OCI-LY7 (cell line): ENCODE measurements at regions not wholly inside any gene's neighbourhood (a gene's known extent, or its start where the extent isn't known, plus 50 kb on each side); places are given as distances from the start of the nearest gene placed in this dataset.

ENCODE experiments used
- BruUV-seq: library from RNA; stranded (reverse); fragments of 400-500 nt; replicated peaks from 2 replicates; lab custom pipeline; 2021; lab: Mats Ljungman, UMichigan
- CTCF ChIA-PET: fragments of 300-600 bp; sonication (Branson Sonifier 250); formaldehyde crosslinking; loops from one replicate; lab custom pipeline; 2022; ENCODE audit warnings: antibody characterized with exemption; ENCODE audit not compliant: unreplicated experiment; lab: Charles Lee
- POLR2A ChIA-PET: fragments of 300-600 bp; sonication (Branson Sonifier 250); formaldehyde crosslinking; loops from one replicate; lab custom pipeline; 2022; ENCODE audit warnings: antibody characterized with exemption; lab: Charles Lee
- DNase-seq: peaks from one replicate; pipeline ENCODE4 v3.0.0-alpha.2; 2015; ENCODE audit warnings: low spot score
- H2AFZ ChIP-seq: fragments of 200-600 bp; sonication (generic), shearing (Covaris generic); 2 replicates; pipeline ENCODE4 v1.6.1; 2014; ENCODE audit warnings: mild to moderate bottlenecking, antibody characterized with exemption, low read length, moderate library complexity
- H3K27ac ChIP-seq: fragments of 200-600 bp; sonication (generic); 2 replicates; pipeline ENCODE4 v1.5.1; 2014; ENCODE audit warnings: mixed run types, low read depth, mild to moderate bottlenecking, moderate library complexity, low read length, inconsistent platforms; ENCODE audit not compliant: poor library complexity, severe bottlenecking
- H3K36me3 ChIP-seq: fragments of 200-600 bp; sonication (generic); 2 replicates; pipeline ENCODE4 v1.6.1; 2014; ENCODE audit warnings: mild to moderate bottlenecking, antibody characterized with exemption, low read length, moderate library complexity, mixed read lengths; ENCODE audit not compliant: insufficient read depth
- H3K4me1 ChIP-seq: fragments of 200-600 bp; sonication (generic); 2 replicates; pipeline ENCODE4 v1.5.1; 2014; ENCODE audit warnings: mild to moderate bottlenecking, low read length; ENCODE audit not compliant: insufficient read depth, poor library complexity, severe bottlenecking
- H3K4me2 ChIP-seq: fragments of 200-600 bp; sonication (generic); 2 replicates; pipeline ENCODE4 v1.6.1; 2014; ENCODE audit warnings: mild to moderate bottlenecking, low read length
- H3K4me3 ChIP-seq: fragments of 200-600 bp; sonication (generic); 2 replicates; pipeline ENCODE4 v1.5.1; 2014; ENCODE audit warnings: mild to moderate bottlenecking, low read depth, low read length; ENCODE audit not compliant: poor library complexity, severe bottlenecking
- H3K79me2 ChIP-seq: fragments of 200-600 bp; sonication (generic); 2 replicates; pipeline ENCODE4 v1.6.1; 2016; ENCODE audit warnings: low read depth, mild to moderate bottlenecking, low read length, moderate library complexity, mixed read lengths; ENCODE audit not compliant: insufficient read depth
- H3K9me2 ChIP-seq: fragments of 200-600 bp; sonication (generic); 2 replicates; pipeline ENCODE4 v1.6.1; 2016; ENCODE audit warnings: mild to moderate bottlenecking, low read length, mixed read lengths; ENCODE audit not compliant: insufficient read depth
- H3K9me3 ChIP-seq: fragments of 200-600 bp; sonication (generic); 2 replicates; pipeline ENCODE4 v1.6.1; 2014; ENCODE audit warnings: mild to moderate bottlenecking, mixed run types, low read length, mixed read lengths
- H4K20me1 ChIP-seq: fragments of 200-600 bp; sonication (generic); 2 replicates; pipeline ENCODE4 v1.6.1; 2014; ENCODE audit warnings: mild to moderate bottlenecking, antibody characterized with exemption, low read length, moderate library complexity, mixed read lengths; ENCODE audit not compliant: insufficient read depth
- EZH2phosphoT487 ChIP-seq: fragments of 200-600 bp; sonication (generic); IDR thresholded peaks from 2 replicates; pipeline ENCODE4 v1.6.1; 2018; ENCODE audit warnings: low read depth, borderline replicate concordance, mild to moderate bottlenecking, mixed run types, antibody characterized with exemption, low read length, moderate library complexity, mixed read lengths
- intact Hi-C: fragments of 100-400 bp; cut with micrococcal nuclease; formaldehyde crosslinking; loops from one replicate; pipeline ENCODE4 v1.10.0; 2022; ENCODE audit not compliant: unreplicated experiment
- TF ChIP-seq, protein P1 (sequence below): fragments of 200-600 bp; sonication (generic); conservative IDR thresholded peaks from 2 replicates; pipeline ENCODE4 v1.5.1; 2014; ENCODE audit warnings: mild to moderate bottlenecking, antibody characterized with exemption, low read length, moderate library complexity, mixed read lengths

DNA sequence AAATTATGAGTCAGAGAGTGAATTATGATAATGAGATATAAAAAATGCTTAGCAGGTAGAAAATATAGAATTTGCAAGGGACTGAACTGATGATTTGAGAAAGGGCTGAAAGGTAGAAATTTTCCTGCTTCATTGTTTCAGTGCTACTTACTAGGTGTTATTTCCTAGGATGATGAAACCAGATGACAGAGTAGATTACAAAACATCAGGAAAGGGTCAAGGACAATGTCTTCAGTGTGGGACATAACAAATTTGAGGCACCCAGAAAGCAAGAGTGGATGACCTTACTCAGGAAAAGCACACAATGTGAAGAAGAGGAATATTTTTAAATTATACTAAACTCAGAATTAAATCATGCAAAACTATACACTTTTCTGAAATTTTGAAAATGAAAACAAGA lies 102.1 kb downstream of the SHCBP1 start:
- BruUV-seq, result no TSS peak
- Histone ChIP-seq H3K4me2 (no peak overlapping the region), H4K20me1 (no peaks in the 10 kb centered on the region), H3K9me2 (no peaks in the 10 kb centered on the region), H3K27ac (no peak overlapping the region), H3K4me3 (no peak overlapping the region), H3K4me1 (no peaks in the 10 kb centered on the region), H3K79me2 (no peaks in the 10 kb centered on the region), H3K36me3 (no peaks in the 10 kb centered on the region), H3K9me3 (no peaks in the 10 kb centered on the region), H2AFZ (no peak overlapping the region)
- ChIA-PET POLR2A (no interaction called here), CTCF (no interaction called here)
- TF ChIP-seq, protein P1, sequence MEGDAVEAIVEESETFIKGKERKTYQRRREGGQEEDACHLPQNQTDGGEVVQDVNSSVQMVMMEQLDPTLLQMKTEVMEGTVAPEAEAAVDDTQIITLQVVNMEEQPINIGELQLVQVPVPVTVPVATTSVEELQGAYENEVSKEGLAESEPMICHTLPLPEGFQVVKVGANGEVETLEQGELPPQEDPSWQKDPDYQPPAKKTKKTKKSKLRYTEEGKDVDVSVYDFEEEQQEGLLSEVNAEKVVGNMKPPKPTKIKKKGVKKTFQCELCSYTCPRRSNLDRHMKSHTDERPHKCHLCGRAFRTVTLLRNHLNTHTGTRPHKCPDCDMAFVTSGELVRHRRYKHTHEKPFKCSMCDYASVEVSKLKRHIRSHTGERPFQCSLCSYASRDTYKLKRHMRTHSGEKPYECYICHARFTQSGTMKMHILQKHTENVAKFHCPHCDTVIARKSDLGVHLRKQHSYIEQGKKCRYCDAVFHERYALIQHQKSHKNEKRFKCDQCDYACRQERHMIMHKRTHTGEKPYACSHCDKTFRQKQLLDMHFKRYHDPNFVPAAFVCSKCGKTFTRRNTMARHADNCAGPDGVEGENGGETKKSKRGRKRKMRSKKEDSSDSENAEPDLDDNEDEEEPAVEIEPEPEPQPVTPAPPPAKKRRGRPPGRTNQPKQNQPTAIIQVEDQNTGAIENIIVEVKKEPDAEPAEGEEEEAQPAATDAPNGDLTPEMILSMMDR, result no peak
- TF ChIP-seq EZH2phosphoT487, result no peak
- intact Hi-C loops, result no loop called here
- no peak for DNase-seq

DNA sequence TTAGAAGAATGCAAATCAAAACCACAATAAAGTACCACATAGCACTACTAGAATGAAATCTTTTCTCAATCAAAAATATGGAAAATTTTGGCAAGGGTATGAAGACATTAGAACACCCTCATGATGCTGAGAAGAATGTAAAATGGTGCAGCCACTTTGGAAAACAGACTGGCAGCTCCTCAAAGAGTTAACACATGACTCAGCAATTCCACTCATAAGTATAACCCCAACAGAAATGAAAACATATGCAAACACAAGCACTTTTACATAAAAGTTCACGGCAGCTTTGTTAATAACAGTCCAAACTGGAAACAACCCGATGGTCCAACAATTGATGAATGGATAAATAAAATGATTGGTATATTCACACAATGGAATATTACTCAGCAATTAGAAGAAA lies 124.5 kb downstream of the SHCBP1 start:
- BruUV-seq, result no TSS peak
- ChIA-PET CTCF (no interaction called here), POLR2A (no interaction called here)
- H3K36me3 ChIP-seq, result no peaks in the 10 kb centered on the region
- H3K9me3 ChIP-seq, result no peaks in the 10 kb centered on the region
- H3K4me3 ChIP-seq, result no peak overlapping the region
- no peaks in the 10 kb centered on the region for H3K79me2 ChIP-seq
- H2AFZ ChIP-seq, result no peak overlapping the region
- no peak for TF ChIP-seq EZH2phosphoT487
- TF ChIP-seq, protein P1, result no peak
- no peaks in the 10 kb centered on the region for H3K9me2 ChIP-seq
- H4K20me1 ChIP-seq, result no peaks in the 10 kb centered on the region
- no peak overlapping the region for H3K27ac ChIP-seq
- no peaks in the 10 kb centered on the region for H3K4me1 ChIP-seq
- intact Hi-C loops, result no loop called here
- H3K4me2 ChIP-seq, result no peak overlapping the region
- no peak for DNase-seq

DNA sequence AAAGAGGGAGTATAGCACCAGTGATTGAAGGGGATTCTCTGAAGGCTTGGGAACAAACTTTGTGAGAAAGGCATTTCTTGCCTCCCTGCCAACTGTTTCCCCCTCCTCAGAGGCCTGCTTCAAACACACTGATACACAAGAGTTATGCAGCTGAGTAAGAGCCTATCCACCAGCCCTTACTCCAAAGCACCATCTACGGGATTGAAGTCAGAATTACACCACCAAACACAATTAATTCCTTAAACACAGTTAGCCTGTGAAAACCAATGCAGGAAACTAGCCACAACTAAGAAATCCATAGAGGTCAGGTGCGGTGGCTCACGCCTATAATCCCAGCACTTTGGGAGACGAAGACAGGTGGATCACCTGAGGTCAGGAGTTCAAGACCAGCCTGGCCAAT lies 138.3 kb downstream of the SHCBP1 start:
- H4K20me1 ChIP-seq, result no peaks in the 10 kb centered on the region
- no peak for DNase-seq
- CTCF ChIA-PET, result no interaction called here
- POLR2A ChIA-PET, result interaction anchor here (0.7 kb wide), 1 partner anchor 515 kb away, joined by 3 read pairs; no protein-coding TSS in a partner anchor
- no peaks in the 10 kb centered on the region for H3K9me2 ChIP-seq
- no peak overlapping the region for H3K4me2 ChIP-seq
- TF ChIP-seq, protein P1, result peak; percentile 44
- no peak for TF ChIP-seq EZH2phosphoT487
- no TSS peak for BruUV-seq
- no peak overlapping the region for H2AFZ ChIP-seq
- no peaks in the 10 kb centered on the region for H3K79me2 ChIP-seq
- no peak overlapping the region for H3K4me3 ChIP-seq
- no peaks in the 10 kb centered on the region for H3K36me3 ChIP-seq
- no peaks in the 10 kb centered on the region for H3K9me3 ChIP-seq
- H3K27ac ChIP-seq, result no peak overlapping the region
- intact Hi-C loops, result no loop called here
- H3K4me1 ChIP-seq, result no peaks in the 10 kb centered on the region
